K562 (cell line): ENCODE measurements at regions not wholly inside any gene's neighbourhood (a gene's known extent, or its start where the extent isn't known, plus 50 kb on each side); places are given as distances from the start of the nearest gene placed in this dataset.

Experiments
- ATF4 ChIP-seq: fragments of 450-650 bp; formaldehyde crosslinking; IDR thresholded peaks from 2 replicates; pipeline ENCODE4 v1.4.0; 2022; ENCODE audit warnings: mild to moderate bottlenecking, moderate library complexity
- COPS2 ChIP-seq: fragments of 450-650 bp; conservative IDR thresholded peaks from 2 replicates; pipeline ENCODE4 v1.6.1; 2016; ENCODE audit warnings: mild to moderate bottlenecking, moderate library complexity
- E2F5 ChIP-seq: sonication (generic); formaldehyde crosslinking; IDR thresholded peaks from 2 replicates; pipeline ENCODE4 v1.8.0; 2022; ENCODE audit warnings: mild to moderate bottlenecking, missing genetic modification reagents
- HNRNPH1 ChIP-seq: fragments of 200-400 bp; formaldehyde crosslinking; optimal IDR thresholded peaks from 2 replicates; pipeline ENCODE3; 2017; ENCODE audit warnings: low read depth, mild to moderate bottlenecking, low read length, moderate library complexity
- NFIX ChIP-seq: fragments of 250-450 bp; sonication (Bioruptor Pico); IDR thresholded peaks from 2 replicates; pipeline ENCODE4 v1.4.0; 2020; ENCODE audit warnings: low read depth, mild to moderate bottlenecking, moderate library complexity
- USF2 ChIP-seq: sonication (generic); formaldehyde crosslinking; IDR thresholded peaks from 2 replicates; pipeline ENCODE4 v1.5.0; 2020; ENCODE audit warnings: missing genetic modification reagents
- TF ChIP-seq, protein P1 (sequence below): fragments of 250-450 bp; sonication (Bioruptor Pico); IDR thresholded peaks from 2 replicates; pipeline ENCODE4 v1.5.0; 2021
- TF ChIP-seq, protein P2 (sequence below): sonication (generic); formaldehyde crosslinking; IDR thresholded peaks from 2 replicates; pipeline ENCODE4 v1.4.0; 2020; ENCODE audit warnings: mild to moderate bottlenecking, missing genetic modification reagents
- TF ChIP-seq, protein P3 (sequence below), 2 experiments: IDR thresholded peaks in 1 of 2; conservative IDR thresholded peaks in 1 of 2; 2 replicates each; pipeline ENCODE4 v1.6.1; 2016; ENCODE audit warnings: low read depth in 2 of 2, mild to moderate bottlenecking in 1 of 2, missing compliant biosample characterization in 1 of 2, missing genetic modification characterization in 1 of 2, moderate library complexity in 1 of 2
- TF ChIP-seq, protein P4 (sequence below): fragments of 250-450 bp; sonication (Bioruptor Pico); IDR thresholded peaks from 2 replicates; pipeline ENCODE4 v1.8.0; 2021; ENCODE audit warnings: moderate library complexity, mild to moderate bottlenecking, inconsistent platforms

DNA sequence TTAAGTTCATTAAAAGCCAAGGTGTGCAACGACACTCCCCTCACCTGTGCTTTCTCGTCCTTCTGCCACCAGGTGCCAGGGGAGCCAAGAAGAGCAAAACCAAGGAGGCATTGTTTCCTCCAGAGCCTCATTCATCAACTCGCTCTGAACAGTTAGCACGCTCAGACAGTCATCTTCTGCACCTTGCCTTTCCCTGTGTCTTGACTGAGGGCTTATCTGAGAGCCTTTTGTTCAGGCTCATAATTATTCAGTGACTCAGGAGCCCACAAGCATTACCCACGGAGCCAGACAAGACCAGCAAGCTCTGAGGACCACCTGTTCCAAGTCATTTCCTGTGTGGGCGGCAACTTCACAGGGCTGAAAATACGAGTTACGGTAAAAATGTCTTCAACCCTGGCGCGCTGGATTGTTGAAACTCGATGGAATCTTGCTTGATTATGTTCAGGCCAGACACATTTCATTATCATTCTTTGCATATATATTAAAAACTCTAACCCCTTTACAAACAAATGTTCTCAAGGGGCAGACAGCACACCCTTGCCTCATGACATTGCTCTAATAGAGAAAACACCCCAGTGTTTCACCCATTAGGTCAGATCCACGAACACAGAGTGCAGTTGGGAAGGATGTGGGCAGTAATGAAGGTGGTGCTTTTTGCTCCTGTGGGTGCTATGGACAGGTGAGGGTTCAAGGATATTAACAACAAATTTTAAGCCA is 89.7 kb upstream of the RUNX1 start (continued):
- TF ChIP-seq USF2 (CRISPR knock-in tag), result no peak
- TF ChIP-seq COPS2, result no peak
- TF ChIP-seq, protein P1, sequence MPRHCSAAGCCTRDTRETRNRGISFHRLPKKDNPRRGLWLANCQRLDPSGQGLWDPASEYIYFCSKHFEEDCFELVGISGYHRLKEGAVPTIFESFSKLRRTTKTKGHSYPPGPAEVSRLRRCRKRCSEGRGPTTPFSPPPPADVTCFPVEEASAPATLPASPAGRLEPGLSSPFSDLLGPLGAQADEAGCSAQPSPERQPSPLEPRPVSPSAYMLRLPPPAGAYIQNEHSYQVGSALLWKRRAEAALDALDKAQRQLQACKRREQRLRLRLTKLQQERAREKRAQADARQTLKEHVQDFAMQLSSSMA, result no peak
- TF ChIP-seq ATF4 (CRISPR knock-in tag), result no peak
- TF ChIP-seq, protein P2, sequence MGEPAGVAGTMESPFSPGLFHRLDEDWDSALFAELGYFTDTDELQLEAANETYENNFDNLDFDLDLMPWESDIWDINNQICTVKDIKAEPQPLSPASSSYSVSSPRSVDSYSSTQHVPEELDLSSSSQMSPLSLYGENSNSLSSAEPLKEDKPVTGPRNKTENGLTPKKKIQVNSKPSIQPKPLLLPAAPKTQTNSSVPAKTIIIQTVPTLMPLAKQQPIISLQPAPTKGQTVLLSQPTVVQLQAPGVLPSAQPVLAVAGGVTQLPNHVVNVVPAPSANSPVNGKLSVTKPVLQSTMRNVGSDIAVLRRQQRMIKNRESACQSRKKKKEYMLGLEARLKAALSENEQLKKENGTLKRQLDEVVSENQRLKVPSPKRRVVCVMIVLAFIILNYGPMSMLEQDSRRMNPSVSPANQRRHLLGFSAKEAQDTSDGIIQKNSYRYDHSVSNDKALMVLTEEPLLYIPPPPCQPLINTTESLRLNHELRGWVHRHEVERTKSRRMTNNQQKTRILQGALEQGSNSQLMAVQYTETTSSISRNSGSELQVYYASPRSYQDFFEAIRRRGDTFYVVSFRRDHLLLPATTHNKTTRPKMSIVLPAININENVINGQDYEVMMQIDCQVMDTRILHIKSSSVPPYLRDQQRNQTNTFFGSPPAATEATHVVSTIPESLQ (CRISPR knock-in tag), result no peak
- TF ChIP-seq, protein P3, sequence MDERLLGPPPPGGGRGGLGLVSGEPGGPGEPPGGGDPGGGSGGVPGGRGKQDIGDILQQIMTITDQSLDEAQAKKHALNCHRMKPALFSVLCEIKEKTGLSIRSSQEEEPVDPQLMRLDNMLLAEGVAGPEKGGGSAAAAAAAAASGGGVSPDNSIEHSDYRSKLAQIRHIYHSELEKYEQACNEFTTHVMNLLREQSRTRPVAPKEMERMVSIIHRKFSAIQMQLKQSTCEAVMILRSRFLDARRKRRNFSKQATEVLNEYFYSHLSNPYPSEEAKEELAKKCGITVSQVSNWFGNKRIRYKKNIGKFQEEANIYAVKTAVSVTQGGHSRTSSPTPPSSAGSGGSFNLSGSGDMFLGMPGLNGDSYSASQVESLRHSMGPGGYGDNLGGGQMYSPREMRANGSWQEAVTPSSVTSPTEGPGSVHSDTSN (CRISPR knock-in tag; IDR thresholded peaks at IDR 0.05; ENCODE audit: low read depth), result no peak
- TF ChIP-seq, protein P3 (tag; conservative IDR thresholded peaks at IDR 0.05; ENCODE audit: low read depth), result no peak
- TF ChIP-seq HNRNPH1, result no peak
- TF ChIP-seq, protein P4, sequence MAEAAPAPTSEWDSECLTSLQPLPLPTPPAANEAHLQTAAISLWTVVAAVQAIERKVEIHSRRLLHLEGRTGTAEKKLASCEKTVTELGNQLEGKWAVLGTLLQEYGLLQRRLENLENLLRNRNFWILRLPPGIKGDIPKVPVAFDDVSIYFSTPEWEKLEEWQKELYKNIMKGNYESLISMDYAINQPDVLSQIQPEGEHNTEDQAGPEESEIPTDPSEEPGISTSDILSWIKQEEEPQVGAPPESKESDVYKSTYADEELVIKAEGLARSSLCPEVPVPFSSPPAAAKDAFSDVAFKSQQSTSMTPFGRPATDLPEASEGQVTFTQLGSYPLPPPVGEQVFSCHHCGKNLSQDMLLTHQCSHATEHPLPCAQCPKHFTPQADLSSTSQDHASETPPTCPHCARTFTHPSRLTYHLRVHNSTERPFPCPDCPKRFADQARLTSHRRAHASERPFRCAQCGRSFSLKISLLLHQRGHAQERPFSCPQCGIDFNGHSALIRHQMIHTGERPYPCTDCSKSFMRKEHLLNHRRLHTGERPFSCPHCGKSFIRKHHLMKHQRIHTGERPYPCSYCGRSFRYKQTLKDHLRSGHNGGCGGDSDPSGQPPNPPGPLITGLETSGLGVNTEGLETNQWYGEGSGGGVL (CRISPR knock-in tag), result no peak
- TF ChIP-seq E2F5 (CRISPR knock-in tag), result no peak
- TF ChIP-seq NFIX (CRISPR knock-in tag), result no peak
